Endothelial cell (in vitro differentiated cells): ENCODE measurements at regions not wholly inside any gene's neighbourhood (a gene's known extent, or its start where the extent isn't known, plus 50 kb on each side); places are given as distances from the start of the nearest gene placed in this dataset.

Source experiments
- DNase-seq: peaks from one replicate; pipeline ENCODE4 v3.0.0; 2021; ENCODE audit warnings: low spot score
- H3K27ac Mint-ChIP-seq: one replicate; pipeline ENCODE4 v1.8.0; 2021; ENCODE audit warnings: mixed read lengths, inconsistent platforms; ENCODE audit not compliant: unreplicated experiment
- H3K27me3 Mint-ChIP-seq: one replicate; pipeline ENCODE4 v1.8.0; 2021; ENCODE audit warnings: mild to moderate bottlenecking, moderate library complexity, mixed read lengths, inconsistent platforms; ENCODE audit not compliant: unreplicated experiment
- H3K36me3 Mint-ChIP-seq: one replicate; pipeline ENCODE4 v1.8.0; 2021; ENCODE audit warnings: mild to moderate bottlenecking, low read depth, mixed read lengths, inconsistent platforms; ENCODE audit not compliant: unreplicated experiment
- H3K4me1 Mint-ChIP-seq: one replicate; pipeline ENCODE4 v1.8.0; 2021; ENCODE audit warnings: mild to moderate bottlenecking, mixed read lengths, inconsistent platforms; ENCODE audit not compliant: unreplicated experiment
- H3K4me3 Mint-ChIP-seq: one replicate; pipeline ENCODE4 v1.8.0; 2021; ENCODE audit warnings: mild to moderate bottlenecking, mixed read lengths, inconsistent platforms; ENCODE audit not compliant: unreplicated experiment
- H3K9me3 Mint-ChIP-seq: one replicate; pipeline ENCODE4 v1.8.0; 2021; ENCODE audit warnings: mixed read lengths, inconsistent platforms; ENCODE audit not compliant: unreplicated experiment
- TF ChIP-seq, protein P1 (sequence below): fragments of 200-600 bp; sonication (generic); IDR thresholded peaks from one replicate; pipeline ENCODE4 v1.5.0; 2021; ENCODE audit warnings: antibody characterized with exemption; ENCODE audit not compliant: unreplicated experiment

DNA sequence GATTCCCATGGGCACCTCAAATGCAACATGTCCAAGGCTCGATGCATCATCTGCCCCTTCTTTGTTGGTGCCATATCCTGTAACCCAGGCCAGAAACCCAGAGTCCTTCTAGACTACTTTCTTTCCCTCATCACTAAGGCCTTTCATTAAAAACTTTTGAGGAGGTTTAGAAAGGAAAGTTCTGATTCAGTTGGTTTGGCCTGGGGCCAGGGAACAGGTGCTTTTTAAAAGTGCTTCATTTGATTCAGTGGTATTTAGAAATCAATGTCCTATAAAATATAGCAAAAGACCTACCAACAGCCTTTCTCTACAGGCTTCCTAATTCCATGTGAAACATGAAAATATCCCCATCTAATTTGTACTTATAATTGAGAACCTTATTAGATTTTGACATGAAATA, 341.9 kb upstream of the RORA start:
- TF ChIP-seq, protein P1, sequence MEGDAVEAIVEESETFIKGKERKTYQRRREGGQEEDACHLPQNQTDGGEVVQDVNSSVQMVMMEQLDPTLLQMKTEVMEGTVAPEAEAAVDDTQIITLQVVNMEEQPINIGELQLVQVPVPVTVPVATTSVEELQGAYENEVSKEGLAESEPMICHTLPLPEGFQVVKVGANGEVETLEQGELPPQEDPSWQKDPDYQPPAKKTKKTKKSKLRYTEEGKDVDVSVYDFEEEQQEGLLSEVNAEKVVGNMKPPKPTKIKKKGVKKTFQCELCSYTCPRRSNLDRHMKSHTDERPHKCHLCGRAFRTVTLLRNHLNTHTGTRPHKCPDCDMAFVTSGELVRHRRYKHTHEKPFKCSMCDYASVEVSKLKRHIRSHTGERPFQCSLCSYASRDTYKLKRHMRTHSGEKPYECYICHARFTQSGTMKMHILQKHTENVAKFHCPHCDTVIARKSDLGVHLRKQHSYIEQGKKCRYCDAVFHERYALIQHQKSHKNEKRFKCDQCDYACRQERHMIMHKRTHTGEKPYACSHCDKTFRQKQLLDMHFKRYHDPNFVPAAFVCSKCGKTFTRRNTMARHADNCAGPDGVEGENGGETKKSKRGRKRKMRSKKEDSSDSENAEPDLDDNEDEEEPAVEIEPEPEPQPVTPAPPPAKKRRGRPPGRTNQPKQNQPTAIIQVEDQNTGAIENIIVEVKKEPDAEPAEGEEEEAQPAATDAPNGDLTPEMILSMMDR: no peak
- no peaks in the 10 kb centered on the region for H3K36me3 Mint-ChIP-seq
- DNase-seq: no peak
- H3K27me3 Mint-ChIP-seq: no peaks in the 10 kb centered on the region
- no peaks in the 10 kb centered on the region for H3K9me3 Mint-ChIP-seq
- H3K4me3 Mint-ChIP-seq: no peak overlapping the region
- H3K4me1 Mint-ChIP-seq: no peaks in the 10 kb centered on the region
- H3K27ac Mint-ChIP-seq: no peak overlapping the region

DNA sequence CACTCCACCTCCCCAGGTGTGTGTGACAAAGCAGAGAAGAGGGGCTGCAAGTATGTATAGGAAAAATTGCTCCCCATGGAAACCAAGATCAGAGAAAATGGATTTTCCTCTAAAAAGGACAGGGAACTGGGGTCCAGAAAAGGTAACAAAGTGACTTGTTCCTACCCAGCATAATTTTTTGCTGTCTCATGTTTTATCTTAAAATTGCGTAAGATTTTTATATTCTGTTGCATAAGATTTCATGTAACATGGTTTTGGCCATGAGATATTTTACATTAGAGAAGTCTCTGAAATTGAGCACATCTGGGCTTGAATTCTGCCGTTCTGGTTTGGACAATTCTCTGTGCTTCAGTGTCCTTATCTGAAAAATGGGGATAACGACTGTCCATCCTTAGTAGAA, 335.7 kb upstream of the RORA start:
- no peaks in the 10 kb centered on the region for H3K9me3 Mint-ChIP-seq
- no peaks in the 10 kb centered on the region for H3K27me3 Mint-ChIP-seq
- H3K4me3 Mint-ChIP-seq: no peak overlapping the region
- TF ChIP-seq, protein P1: no peak
- DNase-seq: no peak
- no peak overlapping the region for H3K27ac Mint-ChIP-seq
- no peaks in the 10 kb centered on the region for H3K36me3 Mint-ChIP-seq
- H3K4me1 Mint-ChIP-seq: no peaks in the 10 kb centered on the region

DNA sequence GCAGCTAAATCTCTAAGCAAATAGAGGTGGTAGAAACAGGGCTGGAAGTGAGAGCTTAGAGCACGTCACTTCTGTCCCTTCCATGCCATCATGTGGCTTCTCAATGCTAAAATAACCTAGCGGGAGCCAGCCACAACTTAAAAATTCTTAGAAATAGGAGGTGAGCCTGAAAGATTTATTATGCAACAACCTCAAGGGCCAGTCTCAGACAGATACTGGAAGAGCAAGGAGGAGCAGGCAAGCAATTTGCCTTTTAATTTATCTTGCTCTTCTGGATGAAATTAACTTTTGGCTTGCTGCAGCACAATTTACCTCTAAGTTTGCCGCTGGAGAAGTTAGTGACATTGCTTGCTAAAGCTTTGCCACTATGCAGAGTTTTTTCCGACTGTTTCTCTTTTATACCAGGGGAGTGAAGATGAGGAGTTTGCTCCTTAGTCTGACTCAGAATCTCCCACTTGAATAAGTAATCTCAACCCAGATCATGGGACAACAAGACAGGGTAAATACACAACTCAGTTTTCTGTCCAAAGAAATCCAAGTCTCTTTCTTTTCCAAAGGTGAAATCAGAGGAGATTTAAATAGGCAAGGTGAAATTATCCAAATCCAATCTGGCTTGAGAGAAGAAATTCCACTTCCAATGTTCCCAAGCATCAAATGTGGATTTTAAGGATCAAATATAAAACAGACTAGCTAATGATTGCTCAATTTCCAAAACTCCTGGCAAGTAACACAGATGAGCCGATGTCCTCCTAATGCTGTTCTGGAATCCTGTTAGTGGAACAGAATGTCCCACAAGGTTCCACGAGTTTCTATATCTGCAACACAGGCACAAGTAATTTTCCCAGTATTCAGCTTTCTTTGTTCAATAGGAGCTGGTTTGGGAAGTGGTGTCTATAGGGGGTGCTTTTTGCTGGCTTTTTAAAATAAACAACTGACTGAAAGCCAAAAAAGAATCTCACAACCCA, 329.4 kb upstream of the RORA start:
- Mint-ChIP-seq H3K27me3 (peaks cover 1% of the 10 kb centered on the region), H3K27ac (no peak overlapping the region), H3K36me3 (no peaks in the 10 kb centered on the region), H3K9me3 (no peaks in the 10 kb centered on the region), H3K4me1 (peaks cover 4% of the 10 kb centered on the region), H3K4me3 (no peak overlapping the region)
- DNase-seq: no peak
- TF ChIP-seq, protein P1: no peak

DNA sequence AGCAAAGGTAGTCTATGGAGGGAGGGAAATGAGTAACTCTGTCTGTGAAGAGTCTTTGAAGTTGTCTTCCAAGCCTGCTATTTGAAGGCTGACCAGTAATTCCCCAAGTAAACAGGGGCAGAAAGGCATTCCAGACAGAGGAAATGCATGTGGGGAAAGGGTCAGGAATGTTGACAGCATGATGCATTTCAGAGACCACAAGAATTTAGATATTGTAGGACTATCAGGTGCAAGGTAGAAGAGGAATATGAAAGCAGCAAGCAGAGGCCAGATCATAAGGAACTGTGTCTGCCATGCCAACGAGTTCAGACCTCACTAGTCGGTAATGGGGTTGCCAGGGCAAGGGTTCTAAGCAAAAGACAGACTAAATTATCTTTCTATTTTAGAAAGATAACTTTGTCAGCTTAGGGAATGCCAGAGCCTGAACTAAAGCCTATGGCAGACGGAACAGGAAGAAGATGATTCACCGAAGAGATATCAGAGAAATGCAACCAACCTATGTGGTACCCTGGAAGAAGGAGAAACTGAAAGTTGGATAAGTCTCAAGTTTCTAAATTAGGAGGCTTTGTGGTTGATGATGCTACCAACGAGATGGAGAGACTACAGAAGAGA, 327.0 kb upstream of the RORA start:
- H3K4me1 Mint-ChIP-seq: peaks cover 4% of the 10 kb centered on the region
- no peak overlapping the region for H3K4me3 Mint-ChIP-seq
- H3K9me3 Mint-ChIP-seq: no peaks in the 10 kb centered on the region
- H3K27ac Mint-ChIP-seq: no peak overlapping the region
- peaks cover 1% of the 10 kb centered on the region for H3K27me3 Mint-ChIP-seq
- TF ChIP-seq, protein P1: no peak
- no peak for DNase-seq
- no peaks in the 10 kb centered on the region for H3K36me3 Mint-ChIP-seq

DNA sequence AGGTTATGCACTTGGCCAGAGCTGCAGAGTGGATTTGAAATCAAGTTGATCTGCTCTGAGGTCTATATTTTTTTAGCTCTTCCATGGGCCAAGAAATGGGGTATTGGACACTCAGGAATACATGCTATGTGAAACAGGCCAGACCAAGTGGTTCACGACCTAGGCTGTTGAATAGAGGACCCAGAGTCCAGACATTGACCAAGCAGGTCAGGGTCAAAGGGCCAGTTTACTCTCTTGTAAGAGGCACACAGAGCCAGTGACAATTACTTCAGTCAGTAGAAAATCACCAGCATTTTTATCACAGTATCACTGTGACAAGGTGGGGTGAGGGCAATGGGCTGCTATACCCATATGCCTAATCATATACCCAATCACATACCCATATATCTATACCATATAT, 320.6 kb upstream of the RORA start:
- no peak overlapping the region for H3K4me3 Mint-ChIP-seq
- no peaks in the 10 kb centered on the region for H3K36me3 Mint-ChIP-seq
- no peak overlapping the region for H3K27ac Mint-ChIP-seq
- no peaks in the 10 kb centered on the region for H3K4me1 Mint-ChIP-seq
- TF ChIP-seq, protein P1: no peak
- peaks cover 1% of the 10 kb centered on the region for H3K27me3 Mint-ChIP-seq
- no peaks in the 10 kb centered on the region for H3K9me3 Mint-ChIP-seq
- no peak for DNase-seq
